OCI-LY7 (cell line): ENCODE measurements at regions not wholly inside any gene's neighbourhood (a gene's known extent, or its start where the extent isn't known, plus 50 kb on each side); places are given as distances from the start of the nearest gene placed in this dataset.

Experiments used
- CTCF ChIP-seq: fragments of 200-600 bp; sonication (generic); conservative IDR thresholded peaks from 2 replicates; pipeline ENCODE4 v1.5.1; 2014; ENCODE audit warnings: mild to moderate bottlenecking, antibody characterized with exemption, low read length, moderate library complexity, mixed read lengths
- EZH2phosphoT487 ChIP-seq: fragments of 200-600 bp; sonication (generic); IDR thresholded peaks from 2 replicates; pipeline ENCODE4 v1.6.1; 2018; ENCODE audit warnings: low read depth, borderline replicate concordance, mild to moderate bottlenecking, mixed run types, antibody characterized with exemption, low read length, moderate library complexity, mixed read lengths

GRCh38 chr20:41969656-41970055, 351.5 kb upstream of the CHD6 start:
- TF ChIP-seq CTCF (no peak), EZH2phosphoT487 (no peak)
